NCI-H774 (cell line): ENCODE measurements at regions not wholly inside any gene's neighbourhood (a gene's known extent, or its start where the extent isn't known, plus 50 kb on each side); places are given as distances from the start of the nearest gene placed in this dataset.

Experiments used
- DNase-seq: peaks from one replicate; lab custom pipeline; 2025; lab: John Stamatoyannopoulos, UW

GRCh38 chr7:28231176-28231575 is 50.6 kb upstream of the JAZF1 start:
- DNase-seq = no peak

GRCh38 chr7:28236560-28236959 is 56.0 kb upstream of the JAZF1 start:
- DNase-seq = no peak

GRCh38 chr7:28237363-28237762 is 56.8 kb upstream of the JAZF1 start:
- DNase-seq = no peak

- no peak for DNase-seq
These were observed 59.2 kb upstream of the JAZF1 start for GRCh38 chr7:28239823-28240204.

GRCh38 chr7:28240481-28240880 is 59.9 kb upstream of the JAZF1 start:
- DNase-seq = no peak

- DNase-seq = no peak
These were observed 63.3 kb upstream of the JAZF1 start for GRCh38 chr7:28243861-28244260.

- DNase-seq = no peak
These were observed 64.7 kb upstream of the JAZF1 start for GRCh38 chr7:28245123-28245878.

GRCh38 chr7:28246921-28247461 is 66.4 kb upstream of the JAZF1 start:
- no peak for DNase-seq

- DNase-seq = peak; percentile 34
These were observed 77.6 kb upstream of the JAZF1 start for GRCh38 chr7:28258240-28258639.

GRCh38 chr7:28260969-28261368 is 80.4 kb upstream of the JAZF1 start:
- no peak for DNase-seq

- no peak for DNase-seq
These were observed 83.2 kb upstream of the JAZF1 start for GRCh38 chr7:28263622-28264271.

- no peak for DNase-seq
These were observed 85.8 kb upstream of the JAZF1 start for GRCh38 chr7:28266402-28266801.

- DNase-seq = no peak
These were observed 86.4 kb upstream of the JAZF1 start for GRCh38 chr7:28267012-28267411.

- no peak for DNase-seq
These were observed 89.2 kb upstream of the JAZF1 start for GRCh38 chr7:28269700-28270361.

- no peak for DNase-seq
These were observed 89.9 kb upstream of the JAZF1 start for GRCh38 chr7:28270536-28270935.

- DNase-seq = no peak
These were observed 91.9 kb upstream of the JAZF1 start for GRCh38 chr7:28272461-28272877.

- DNase-seq = no peak
These were observed 95.7 kb upstream of the JAZF1 start for GRCh38 chr7:28276298-28276697.

GRCh38 chr7:28277364-28277763 is 96.8 kb upstream of the JAZF1 start:
- no peak for DNase-seq

GRCh38 chr7:28277958-28278357 is 97.4 kb upstream of the JAZF1 start:
- no peak for DNase-seq

- no peak for DNase-seq
These were observed 99.9 kb upstream of the JAZF1 start for GRCh38 chr7:28280516-28280915.

GRCh38 chr7:28290496-28290895 is 109.9 kb upstream of the JAZF1 start:
- DNase-seq = no peak

- no peak for DNase-seq
These were observed 111.0 kb upstream of the JAZF1 start for GRCh38 chr7:28291559-28291958.
